Inflammatory macrophage treated with lipopolysaccharide for 1 hour (primary cell): ENCODE measurements at regions not wholly inside any gene's neighbourhood (a gene's known extent, or its start where the extent isn't known, plus 50 kb on each side); places are given as distances from the start of the nearest gene placed in this dataset.

Source experiments
- DNase-seq, 2 donors: peaks; one replicate each; pipeline ENCODE4 v3.0.0-alpha.2; 2020 to 2022

DNA sequence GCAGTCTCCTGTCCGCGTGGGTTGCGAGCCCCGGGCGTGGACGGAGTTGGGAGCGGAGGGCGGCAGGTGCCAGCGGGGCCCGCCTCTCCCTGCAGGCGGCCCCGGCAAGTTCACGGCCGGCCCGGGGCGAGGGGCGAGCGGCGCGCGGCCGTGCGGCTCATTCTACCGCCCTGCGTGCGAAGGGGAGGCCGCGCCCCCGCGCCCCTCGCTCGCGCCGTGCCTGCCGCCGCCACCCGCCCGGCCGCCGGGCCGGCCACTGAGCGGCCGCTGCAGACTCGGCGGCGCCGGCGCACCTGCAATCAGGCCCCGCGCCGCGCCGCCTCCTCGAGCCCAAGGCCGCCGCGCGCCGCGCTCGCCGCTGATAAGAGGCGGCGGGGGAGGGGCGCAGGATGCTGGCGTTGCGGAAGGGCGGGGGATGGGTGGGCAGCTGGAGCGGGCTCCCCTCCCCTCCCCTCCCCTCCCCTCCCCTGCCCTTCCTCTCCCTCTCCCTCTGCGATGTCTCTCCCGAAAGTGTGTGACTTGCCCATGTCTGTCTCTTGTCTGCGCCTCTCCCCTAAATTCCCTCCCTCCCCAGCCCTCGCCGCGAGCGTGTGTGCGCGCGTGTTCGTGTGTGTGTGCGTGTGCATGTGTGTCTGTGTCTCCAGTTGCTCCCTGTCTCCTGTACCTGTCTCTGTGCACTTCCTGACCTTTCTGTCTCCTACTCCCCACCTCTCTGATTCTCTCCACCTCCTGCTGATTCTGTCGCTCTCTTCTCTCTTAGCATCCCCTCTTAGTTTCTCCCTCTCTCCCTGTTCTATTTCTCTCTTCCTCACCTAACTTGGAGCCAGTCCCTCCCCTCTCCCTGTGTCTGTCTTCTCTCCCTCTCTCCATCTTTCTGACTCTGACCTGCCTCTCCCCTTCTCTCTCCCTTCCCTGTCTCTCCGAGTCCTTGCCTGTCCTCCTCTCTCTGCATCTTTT lies 768.1 kb upstream of the TBX3 start:
- no peak for DNase-seq

DNA sequence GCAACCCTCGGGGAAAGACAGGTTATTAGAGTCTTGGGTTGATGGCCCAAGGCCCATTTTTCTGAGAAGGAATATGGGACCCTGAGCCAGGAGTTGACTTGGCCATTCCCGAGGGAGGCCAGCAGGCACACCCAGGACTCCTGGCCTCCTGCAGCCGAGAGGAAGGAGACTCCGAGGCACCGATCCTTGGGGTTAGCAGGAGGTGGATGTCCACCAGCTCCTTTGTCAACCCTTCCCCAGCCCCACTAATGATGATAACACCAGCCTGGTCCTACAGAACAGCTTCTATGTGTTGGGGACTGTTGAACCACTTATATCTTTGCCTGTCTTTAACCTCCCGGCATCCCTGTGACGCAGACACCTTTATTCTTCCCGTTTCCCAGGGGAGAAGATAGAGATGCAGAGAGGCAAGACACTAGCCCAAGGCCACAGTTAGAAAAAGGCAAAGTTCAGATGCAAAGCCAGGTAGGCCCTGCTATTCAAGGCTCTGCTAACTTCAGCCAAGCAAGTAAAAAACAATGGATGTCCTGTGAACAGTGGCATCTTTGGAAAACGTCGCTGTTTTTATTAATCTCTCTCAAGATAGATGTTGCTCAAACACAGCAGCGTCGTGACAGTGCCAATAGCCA lies 767.3 kb upstream of the TBX3 start:
- DNase-seq, result no peak

DNA sequence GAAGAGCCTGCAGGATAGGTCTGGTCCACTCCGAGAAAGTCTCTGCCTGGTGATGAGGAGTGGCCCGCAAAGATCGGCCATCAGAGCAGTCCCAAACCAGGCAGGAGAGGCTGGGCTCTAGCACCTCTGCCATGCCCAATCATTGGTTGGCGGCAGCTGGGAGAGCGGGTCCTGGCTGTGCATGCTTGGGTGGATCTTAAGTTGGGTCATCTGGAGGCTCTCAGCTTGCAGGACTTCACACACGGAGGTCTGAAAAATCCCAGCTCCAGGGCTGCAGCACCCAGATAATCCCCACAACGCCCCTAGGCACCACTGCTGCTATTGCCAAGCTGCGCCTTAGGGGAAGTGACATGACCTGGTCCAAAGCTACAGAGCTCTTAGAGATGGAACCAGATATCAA lies 766.7 kb upstream of the TBX3 start:
- DNase-seq, result no peak

DNA sequence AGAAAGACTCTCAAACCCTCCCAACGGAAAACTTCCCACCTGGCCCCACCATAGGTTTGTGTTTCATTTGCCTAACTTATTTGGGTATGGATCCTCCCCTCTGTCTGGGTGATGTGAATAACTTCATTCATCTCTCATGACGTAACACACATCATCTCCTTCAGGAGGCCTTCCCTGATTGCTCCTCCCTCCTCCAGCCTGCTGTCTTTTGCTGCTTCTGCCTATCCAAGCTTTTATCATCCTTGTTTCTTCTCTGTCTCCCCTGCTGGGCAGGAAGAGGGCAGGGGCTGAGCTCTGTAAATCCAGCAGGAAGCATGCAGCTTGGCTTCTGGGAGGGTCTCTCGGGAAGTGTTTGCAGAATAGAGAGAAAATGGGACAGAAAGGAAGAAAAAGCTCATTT lies 766.0 kb upstream of the TBX3 start:
- no peak for DNase-seq

DNA sequence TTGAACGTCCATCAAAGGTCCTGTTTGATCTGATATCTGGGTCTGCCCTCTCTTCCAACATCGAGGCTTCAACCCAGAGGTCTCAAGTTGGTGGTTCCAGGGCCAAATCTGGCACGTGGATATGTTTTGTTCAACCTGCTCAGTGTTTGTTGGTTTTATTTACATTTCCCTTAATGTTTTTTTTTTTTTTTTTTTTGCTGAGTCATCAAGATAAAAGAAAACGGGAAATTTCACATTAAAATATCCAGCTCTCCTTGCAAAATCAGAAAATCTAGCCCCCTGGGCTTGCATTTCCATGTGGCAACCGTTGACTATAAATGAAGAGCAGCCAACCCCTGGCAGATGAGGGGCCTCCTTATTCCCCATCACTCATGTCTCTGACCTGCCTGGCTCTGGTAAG lies 765.6 kb upstream of the TBX3 start:
- DNase-seq, result no peak

DNA sequence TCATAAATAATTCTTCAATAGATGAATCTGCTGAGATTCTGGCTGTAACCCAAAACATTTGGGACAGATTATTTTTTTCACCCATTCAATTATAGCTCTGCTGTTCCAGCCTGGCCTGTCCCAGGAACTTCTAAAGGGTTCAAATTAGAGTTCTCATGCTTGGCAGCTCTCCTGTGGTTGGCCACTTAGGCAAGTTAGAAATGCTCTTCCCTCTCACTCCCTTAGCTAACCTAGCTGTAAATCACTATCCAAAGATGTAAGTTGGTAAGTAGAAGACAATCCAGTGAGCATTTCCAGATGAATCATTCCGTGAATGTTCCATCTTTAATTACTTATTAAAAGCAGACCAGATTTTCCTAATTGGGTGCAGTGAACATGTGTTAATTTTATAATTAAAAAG lies 760.4 kb upstream of the TBX3 start:
- no peak for DNase-seq

DNA sequence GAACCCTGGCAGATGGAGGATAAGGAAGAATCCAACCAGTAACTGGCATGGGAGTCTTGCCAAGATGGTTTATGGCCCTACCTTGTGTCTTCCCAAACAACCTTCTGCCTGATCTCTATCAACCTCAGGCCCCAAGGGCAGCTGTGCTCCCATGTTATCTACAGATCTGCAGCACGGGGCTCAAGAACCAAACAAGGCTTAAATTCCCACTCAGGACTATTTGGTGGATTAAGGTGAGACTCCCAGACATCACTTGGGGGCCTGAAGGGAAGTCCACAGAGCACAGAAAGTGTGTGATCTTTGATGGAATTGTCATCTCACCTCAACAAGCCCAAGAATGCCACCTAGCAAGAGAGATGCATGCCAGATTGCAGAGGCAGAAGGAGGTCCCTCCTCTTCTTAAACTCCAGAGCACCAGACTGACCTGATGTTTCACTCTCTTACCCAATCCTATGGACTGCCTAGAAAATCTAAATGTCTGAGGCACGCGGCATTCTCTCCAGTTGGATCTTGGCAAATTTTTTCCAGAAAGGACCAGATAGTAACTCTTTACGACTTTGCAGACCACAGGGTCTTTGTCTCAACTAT lies 759.5 kb upstream of the TBX3 start:
- no peak for DNase-seq

DNA sequence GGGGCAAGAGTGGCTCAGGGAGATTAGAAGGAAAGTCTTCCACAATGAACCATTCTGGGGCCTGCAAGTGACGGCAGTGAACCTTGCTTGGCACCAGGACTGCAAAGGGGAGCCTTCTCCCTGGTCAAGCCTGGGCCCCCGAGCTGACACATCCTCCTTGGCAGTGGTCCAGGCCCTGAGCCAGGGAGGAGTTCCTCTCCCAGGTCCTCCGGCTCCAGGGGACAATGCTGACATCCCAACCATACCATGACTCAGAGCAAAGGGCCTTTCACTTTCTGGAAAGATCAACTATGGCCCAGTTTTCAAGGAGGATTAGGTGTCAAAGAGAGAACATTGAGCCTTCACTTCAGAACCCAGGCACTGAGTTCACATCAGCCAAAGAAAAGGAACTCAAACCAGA lies 756.5 kb upstream of the TBX3 start:
- no peak for DNase-seq

DNA sequence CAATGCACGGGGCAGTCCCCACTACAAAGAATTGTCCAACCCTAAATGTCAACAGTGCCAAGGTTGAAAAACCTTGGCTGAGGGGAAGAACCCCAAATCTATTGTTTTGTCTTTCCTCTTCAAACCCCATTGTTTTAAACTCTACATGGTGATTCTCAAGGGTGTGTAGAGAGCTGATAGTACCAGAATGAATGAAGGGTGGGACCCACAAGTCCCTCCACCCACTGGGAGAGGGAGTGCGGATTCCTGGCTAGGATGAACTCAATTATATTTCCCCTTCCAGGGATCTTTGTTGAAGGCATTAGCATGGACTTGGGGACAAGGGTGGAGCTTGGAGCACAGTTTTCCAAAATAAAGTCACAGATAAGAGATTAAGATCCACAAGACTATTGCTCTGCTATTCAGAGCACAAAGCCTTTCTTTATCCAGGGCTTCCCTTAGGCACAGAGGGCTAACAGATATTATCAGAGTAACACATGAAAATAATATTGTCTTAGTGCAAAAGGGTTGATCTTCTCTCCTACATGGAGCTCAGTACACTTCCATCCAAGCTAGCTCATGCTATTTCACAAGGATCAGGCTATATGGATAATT lies 755.1 kb upstream of the TBX3 start:
- no peak for DNase-seq

DNA sequence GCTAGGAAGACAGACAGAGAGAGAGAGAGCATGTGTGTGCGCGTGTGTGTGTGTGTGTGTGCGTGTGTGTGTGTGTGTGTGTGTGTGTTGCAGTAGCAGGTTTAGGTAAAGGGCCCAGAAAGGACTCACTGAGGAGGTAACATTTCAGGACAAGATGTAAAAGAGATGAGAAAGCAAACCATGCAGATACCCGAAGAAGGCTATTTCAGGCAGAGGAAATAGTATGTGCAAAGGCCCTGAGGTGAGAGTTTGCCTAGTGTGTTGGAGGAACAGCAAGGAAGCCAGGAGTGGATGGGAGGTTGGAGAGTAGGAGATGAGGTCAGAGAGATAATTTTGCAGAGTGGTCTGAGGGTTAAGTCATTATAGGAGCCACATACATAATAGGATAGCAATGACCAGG lies 754.3 kb upstream of the TBX3 start:
- DNase-seq, result no peak

DNA sequence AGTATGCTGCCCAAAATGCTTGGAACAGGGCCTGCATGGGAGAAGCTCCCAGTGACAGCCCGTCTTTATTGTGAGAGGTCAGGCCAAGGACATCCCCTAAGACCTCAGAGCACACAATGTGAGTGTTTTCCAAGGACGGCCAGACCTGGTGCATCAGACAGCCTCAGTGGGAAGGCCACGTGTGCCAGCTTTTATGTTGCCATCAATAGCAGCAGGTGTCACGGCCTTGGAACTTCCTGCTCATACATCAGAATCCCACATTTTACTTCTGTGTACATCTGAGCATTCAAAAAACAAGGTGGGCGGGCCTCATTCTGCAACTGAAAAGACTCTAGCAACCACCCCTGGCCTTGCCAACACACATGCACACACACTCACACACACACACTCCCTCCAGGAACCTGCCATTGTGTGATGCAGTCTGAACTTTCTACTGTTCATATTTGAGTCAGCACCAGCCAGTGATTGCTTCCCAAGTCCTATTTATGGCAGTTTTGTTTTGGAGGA lies 753.1 kb upstream of the TBX3 start:
- DNase-seq, result no peak

DNA sequence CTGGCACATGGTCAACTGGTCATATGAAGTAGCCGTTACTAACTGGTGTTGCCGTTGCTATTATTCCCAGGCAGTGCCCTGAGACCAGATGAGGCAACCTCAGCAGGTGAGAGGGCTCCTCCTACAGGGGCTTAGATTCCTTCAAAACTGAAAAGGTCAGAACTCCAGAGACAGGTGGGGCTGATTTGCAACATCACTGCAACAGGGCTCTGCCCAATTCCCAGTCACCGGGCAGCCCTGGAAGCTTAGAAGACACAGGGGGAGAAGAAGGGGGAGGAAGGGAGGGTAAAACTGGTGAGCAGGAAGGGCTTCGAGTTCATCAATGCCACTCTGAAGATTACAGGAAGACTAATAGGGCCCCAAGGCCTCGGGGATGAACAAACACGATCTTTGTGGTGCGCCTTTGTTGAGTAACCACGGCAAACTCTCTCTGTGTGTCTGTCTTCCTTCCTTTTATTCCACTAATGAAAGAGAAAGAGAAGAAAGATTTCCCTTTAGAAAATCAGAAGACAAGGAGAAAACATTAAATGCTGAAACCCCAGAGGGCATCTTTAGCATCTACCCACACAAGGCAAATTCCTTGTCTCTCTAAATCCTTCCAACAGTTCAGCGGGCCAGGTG lies 749.1 kb upstream of the TBX3 start:
- no peak for DNase-seq

DNA sequence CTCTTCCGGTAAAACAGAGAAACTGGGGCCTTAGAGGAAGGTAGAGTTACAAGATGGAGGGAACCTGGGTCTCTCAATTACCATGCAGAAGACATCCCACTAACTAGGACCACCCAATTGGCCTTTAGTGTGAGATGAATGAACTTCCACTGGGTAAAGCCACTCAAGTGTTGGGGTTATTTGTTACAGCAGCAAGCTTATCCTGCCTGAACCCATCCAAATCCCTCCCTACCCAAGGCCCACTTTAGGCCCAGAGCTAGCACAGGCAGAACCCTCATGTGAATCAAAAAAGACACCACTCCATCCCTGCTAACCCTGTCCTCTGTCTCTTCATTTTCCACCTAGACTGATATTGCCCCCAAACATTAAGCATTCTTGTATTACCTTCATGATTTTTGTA lies 746.7 kb upstream of the TBX3 start:
- DNase-seq, result no peak

DNA sequence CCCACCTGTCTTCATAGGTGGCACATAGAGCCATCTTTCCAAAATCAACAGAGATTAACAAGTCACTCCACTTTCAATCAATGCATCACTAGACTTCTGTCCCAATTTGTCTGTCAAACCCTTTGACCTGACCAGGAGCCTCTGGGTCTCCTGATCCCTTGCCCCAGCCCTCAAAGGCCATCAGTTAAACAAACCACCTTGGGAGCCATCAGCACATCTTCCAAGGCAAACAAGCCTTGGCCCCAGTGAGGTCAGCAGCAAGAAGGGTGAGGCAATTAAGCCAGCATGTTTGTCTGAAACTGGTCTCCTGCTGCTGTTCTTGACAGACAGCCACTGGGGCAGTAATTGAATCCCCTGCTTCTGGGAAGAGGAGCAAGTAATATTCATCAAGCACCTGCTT lies 742.8 kb upstream of the TBX3 start:
- DNase-seq, result no peak

DNA sequence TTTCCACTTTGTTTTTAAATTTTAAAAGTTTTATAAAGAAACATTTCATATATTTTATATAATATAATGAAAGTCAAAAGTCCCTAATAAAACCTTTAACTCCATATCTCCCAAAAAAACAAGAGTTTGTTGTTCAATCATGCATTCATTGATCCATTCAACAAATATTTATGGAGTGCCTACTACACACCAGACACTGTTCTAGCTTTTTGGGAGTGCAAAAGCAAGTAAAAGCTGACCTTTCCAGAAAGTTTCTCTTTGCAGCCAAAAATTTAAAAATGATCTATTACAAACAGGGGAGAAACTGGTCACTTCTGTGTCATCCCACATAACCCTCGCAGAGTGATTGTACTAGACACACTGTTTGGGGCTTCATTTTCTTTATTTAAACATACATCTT lies 740.0 kb upstream of the TBX3 start:
- no peak for DNase-seq

DNA sequence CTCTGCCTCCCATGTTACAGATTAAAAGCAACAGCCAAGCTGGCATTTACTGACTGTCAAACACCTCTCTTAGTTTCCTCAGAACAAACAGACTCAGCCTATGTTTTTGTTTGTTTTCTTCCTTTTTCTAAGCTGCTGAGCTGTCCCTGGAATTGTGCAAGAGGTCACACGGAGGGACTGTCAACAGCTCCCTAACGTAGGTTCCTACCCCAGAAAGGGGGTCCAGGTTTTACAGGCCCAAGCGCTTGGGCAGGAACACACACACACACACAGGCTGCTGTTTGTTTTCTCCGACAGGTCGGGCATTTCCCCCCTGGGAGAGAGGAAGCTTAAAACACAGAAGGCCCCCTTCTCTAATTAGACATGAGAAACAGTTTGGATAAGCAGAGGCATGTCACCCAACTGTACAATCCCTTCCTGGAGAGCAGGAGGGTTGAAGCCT lies 739.6 kb upstream of the TBX3 start:
- DNase-seq, result no peak

DNA sequence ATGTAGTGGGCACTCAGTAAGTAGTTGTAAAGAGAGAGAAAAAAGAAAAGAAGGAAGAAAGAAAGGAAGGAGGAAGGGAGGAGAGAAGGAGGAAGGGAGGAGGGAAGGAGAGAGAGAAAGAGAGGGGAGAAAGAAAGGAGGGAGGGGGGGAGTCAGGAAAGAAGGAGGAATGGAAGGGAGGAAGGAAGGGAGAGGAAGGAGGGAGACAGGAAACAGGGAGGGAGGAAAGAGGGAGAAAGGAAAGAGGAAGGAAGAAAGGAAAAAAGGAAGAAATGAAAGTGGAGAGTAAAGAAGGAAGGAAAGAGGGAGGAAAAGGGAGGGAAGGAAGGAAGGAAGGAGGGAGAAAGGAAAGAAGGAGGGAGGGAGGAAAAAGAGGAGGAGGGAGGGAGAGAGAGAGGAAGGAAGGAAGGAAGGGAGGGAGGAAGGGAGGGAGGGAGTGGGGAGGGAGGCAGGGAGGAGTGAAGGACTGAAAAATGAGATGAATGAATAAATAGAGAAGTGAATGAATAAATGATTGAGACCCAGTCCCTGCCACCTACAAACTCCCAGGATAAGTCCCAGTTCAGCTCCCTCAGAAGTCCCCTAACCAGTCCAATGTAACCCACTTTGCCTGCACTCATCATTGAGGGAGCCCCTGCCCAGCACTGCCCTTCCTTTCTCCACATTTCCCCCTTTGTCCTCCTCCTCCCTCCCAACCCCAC lies 739.0 kb upstream of the TBX3 start:
- DNase-seq, result no peak

DNA sequence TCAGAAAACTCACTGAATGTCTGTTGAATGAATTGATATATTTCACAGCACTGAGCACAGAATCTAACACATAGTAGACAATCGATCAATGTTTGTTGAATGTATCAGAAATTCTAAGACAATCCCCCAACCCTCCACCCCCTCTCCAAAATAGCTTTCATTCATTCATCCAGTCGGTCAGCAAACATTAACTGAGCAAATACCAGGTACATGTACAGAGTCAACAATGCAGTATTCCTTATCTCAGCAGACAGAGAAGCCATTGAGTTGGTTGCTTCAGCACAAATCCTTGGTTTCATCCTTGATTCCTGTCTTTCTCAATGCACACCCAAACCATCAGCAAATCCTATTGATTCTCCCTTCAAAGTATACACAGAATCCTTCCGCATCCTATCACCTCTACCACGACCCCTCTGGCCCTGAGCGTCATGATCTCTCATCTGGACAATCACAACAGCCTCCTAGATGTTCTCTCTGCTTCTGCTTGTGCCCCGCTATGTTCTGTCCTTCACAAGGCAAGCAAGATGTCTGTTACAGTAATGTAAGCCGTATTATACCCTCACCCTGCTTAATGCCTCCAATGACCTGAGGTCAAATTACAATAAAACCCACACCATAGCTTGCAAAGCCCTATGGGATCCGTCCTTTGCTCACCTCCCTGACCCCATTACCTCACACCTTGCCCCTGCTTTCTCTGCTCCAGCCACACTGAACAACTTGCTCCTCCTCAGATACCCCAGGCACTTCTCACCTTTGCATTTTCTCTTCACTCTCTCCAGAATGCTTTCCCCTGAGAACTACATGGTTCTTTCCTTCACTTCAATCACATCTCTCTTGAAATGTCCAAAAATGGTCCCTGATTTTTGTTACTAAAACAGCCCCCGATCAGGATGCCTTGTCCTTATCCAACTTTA lies 738.1 kb upstream of the TBX3 start:
- no peak for DNase-seq

DNA sequence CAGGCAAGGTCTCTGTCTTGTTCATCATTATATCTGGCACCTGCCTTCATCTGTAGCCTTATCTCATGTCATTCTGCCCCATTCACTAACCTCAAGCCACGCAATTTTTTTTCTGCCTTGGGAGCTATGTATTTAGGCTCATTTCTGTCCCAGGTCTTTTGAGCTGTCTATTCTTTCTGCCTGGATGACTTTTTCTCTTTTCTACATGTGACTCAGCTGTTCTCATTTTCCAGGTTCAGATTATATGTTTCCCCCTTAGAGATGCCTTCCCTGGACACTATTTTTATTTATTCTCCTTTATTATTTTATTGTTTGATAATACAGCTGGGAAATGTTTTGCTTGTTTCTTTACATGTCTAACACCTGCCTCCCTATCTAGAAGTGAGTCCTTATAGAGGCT lies 737.4 kb upstream of the TBX3 start:
- DNase-seq, result no peak

DNA sequence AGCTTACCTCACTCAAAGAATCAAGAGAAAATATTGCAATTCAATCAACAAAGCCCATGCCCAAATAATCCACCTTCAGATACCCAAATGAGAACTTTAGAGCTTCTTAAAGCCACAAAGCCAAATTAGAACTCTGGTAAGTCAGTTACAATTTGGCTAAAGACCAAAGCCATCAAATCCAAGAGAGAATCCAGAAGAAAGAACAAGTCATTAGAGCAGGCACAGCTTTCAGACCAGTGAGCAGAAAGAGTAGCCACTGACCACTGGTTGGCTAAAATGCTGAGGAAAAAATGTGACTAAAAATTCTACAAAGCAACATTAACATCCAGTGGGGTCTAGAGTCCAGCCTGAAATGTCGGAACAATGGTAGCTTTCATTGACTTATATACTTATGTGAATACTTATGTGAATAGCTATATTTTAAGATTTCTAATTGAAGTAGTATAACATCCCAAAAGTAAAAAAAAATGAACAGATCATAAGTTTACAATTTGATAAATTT lies 735.2 kb upstream of the TBX3 start:
- no peak for DNase-seq

DNA sequence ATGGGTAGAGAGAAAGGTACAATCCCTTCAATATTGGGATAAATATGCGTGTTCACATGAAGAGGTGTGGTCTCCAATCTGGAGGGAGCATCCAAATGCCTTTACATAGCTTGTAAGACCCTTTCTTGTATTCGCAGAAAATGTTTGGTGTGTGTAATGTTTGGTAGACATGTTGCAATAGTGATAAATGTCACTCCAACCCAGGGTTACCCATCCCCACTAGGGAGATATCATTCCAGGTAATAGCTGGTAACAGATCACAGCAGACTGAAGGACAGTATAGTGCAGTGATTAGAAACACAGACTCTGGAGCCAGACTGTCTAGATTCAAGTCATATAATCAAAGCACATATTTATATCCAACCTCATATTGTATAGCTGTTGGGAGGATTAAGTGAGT lies 733.6 kb upstream of the TBX3 start:
- DNase-seq, result no peak
